Globus pallidus (tissue), 1 donor: ENCODE measurements at regions not wholly inside any gene's neighbourhood (a gene's known extent, or its start where the extent isn't known, plus 50 kb on each side); places are given as distances from the start of the nearest gene placed in this dataset.

ENCODE experiments used
- DNase-seq: peaks from one replicate; pipeline ENCODE4 v3.0.0-alpha.2; 2015; ENCODE audit warnings: low spot score

- no peak for DNase-seq
Measured at GRCh38 chr5:74094096-74094781, 468.2 kb downstream of the ARHGEF28 start.

DNA sequence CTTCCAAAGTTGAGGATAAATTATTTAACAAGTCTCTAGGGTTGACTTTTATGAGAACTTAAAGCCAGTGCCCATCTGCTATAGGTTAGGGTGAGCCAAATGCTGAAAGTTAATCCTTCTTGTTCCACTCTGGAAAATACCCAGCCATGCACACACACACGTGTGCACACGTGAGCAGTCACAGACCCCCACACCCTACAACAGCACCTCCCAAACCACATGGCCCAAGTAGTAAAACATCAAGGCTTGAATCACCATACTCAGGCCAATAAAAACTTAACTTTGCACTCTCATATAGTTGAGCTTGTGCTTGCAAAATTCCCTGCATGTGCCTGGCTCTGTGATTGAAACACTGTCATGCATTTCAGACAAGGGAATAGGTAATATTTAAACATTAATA lies 467.6 kb downstream of the ARHGEF28 start:
- no peak for DNase-seq

DNA sequence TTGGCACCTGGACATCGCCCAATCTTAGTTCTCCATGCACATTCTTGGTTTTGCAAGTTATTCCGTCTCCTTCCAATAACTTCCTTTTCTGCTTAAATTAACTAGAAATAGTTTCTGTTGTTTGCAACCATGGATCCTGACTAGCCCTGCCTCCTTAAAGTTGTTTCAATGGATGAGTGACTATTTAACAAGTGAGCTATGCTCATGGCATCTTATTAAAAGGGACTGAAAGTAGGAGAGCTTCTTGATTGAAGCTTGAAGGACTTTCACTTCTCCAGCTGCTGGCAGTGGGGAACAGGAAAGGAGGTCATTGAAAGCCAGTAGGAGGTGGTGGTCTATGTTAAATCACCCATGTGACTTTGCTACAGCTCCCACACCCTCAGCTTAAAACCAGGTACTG lies 466.8 kb downstream of the ARHGEF28 start:
- no peak for DNase-seq

DNA sequence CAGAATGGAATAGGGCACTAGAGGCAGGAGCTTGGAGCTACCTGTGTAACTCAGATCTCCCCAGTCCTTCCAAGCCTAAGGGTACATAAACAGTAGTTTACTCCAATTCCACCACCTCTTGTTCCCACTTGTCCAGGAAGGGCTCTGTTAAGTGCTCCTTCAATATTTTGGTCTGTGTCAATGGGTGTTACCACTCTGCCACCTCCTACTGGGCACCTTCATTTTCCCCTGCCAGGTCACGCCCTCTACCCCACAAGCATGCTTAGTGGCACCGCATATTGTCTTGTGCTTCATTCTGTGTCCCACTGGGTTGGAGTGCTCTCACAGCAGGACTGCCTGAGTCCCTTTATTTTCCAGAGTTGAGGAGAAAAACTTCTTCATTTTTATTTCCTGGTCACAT lies 459.8 kb downstream of the ARHGEF28 start:
- DNase-seq, result no peak

DNA sequence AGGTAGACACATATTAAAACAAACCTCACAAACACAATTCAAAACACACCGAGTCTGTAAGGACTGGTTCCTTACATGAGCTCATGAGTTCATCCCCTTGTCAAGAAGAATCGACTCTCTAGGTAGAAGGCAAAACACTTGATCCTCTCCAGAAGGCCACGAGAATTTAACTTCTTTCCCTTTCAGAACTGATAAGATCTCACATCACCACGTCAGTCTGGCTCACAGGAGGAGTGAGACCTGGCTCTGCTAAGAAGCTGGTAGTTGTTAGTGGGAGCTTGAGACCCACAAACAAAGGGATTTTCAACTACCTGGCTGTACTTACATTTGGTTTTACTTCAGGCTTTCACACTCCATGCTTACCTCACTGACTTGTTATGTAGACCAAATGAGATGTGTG lies 459.2 kb downstream of the ARHGEF28 start:
- DNase-seq, result no peak

- no peak for DNase-seq
Measured at GRCh38 chr5:74083096-74083791, 457.2 kb downstream of the ARHGEF28 start.

GRCh38 chr5:74082512-74083055 lies 456.6 kb downstream of the ARHGEF28 start:
- no peak for DNase-seq

DNA sequence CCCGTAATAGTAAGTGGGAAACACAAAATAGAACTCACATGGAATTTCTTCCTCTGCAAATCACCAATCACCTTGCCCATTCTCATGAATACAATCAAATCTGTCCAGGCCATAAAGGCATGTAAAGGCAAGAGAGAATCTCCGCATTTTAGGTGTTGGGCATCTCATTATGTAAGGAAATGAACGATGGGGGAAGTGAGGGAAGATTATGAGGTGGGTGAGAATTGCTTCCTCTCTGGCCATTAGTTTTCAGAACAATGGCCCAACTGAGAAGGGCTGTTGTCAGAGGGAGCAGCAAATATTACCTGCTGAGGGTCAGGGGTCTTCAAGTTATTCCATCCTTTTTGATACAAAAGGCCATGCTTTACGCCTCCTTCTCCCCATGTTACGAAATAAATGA lies 455.1 kb downstream of the ARHGEF28 start:
- no peak for DNase-seq

GRCh38 chr5:74079971-74080556 lies 454.1 kb downstream of the ARHGEF28 start:
- no peak for DNase-seq

GRCh38 chr5:74075501-74076484 lies 449.8 kb downstream of the ARHGEF28 start:
- no peak for DNase-seq

DNA sequence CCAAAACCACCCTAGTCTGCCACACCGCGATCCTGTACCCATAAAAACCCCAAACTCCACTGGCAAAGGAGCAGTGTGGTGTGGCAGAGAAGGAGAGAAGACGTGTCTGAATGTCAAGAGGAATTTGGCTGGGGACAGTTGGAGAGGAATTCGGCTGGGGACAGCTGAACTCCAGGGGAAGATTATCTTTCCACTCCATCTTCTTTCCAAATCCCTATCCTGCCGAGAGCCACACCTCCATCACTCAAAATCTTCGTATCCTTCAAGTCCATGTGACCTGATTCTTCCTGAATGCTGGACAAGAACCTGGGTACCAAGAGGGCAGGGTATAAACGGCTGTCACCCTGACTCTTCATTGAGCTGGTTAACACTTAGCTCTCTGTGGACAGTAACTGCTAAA lies 448.1 kb downstream of the ARHGEF28 start:
- no peak for DNase-seq

DNA sequence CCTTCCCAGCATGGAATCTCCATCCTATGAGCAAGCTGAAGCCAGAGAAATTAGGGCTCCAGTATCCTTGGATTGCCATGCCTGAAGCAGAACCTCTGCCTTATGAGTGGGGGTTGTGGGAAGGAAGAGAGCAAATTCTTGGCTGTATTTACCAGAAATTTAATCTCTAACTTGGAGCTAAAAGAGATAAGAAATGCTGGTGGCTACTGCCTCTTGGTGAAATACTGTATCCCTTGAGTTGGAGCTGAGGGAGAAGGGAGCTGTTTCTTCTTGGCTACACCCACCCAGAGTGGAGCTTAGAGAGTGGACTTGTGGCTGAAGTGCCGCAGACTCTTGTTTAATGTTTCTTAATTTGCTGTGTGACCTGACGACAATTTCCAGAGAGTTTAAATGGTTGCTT lies 447.3 kb downstream of the ARHGEF28 start:
- no peak for DNase-seq

DNA sequence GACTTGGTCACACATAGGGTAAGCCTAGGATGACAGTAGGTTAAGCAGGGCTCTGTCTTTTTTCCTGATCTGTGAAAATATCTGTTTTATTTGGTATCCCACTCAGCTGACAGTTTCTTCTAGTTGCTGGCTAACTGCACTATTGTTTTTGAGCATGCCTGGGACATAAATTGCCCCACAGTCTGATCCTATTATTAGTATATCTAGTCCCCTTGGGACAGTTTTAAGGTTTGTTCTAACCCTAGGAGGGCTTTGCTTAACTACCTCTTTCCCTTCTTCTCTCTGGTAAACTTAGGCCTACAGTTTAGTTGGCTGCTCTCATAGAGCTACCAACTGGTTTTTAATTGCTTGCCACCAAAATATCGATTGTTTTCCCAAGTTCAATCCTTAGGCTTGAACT lies 446.6 kb downstream of the ARHGEF28 start:
- no peak for DNase-seq

GRCh38 chr5:74070766-74071165 lies 444.8 kb downstream of the ARHGEF28 start:
- DNase-seq, result no peak

GRCh38 chr5:74069741-74070140 lies 443.7 kb downstream of the ARHGEF28 start:
- DNase-seq, result no peak

GRCh38 chr5:74067748-74068541 lies 441.9 kb downstream of the ARHGEF28 start:
- no peak for DNase-seq

DNA sequence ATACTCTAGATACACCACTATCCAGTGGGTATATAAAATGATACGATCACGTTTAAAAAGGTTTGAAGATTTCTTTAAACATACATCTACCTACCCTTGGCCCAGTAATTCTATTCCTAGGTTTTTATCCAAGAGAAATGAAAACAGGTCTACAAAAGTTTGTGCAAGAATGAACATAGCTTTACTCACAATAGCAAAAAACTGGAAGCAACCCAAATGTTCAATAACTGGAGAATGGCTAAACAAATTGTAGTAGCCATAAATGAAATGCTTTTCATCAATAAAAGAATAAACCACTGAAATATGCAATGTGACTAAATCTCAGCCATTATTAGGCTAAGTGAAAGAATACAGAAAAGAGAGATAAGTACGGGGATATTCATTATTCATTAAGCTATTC lies 438.9 kb downstream of the ARHGEF28 start:
- no peak for DNase-seq

DNA sequence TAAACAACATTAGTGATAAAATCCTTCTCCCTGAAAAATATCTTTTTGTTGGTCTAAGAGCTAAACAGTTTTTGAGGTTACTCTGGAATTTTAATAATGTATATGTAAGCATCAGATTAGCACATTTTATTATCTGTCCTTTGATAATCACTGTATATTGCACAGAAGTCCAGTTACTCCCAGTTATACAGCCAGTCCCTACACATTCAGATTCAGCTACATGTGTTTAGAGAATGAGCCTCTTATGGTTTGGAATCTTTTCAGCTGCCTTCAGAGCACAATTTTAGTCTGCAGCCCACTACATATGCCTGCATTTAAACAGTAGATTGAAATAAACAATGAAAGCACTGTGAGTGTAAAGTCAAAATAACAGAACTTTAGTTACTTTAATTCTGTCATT lies 438.2 kb downstream of the ARHGEF28 start:
- DNase-seq, result no peak

- no peak for DNase-seq
Measured at GRCh38 chr5:74063821-74064220, 437.8 kb downstream of the ARHGEF28 start.

DNA sequence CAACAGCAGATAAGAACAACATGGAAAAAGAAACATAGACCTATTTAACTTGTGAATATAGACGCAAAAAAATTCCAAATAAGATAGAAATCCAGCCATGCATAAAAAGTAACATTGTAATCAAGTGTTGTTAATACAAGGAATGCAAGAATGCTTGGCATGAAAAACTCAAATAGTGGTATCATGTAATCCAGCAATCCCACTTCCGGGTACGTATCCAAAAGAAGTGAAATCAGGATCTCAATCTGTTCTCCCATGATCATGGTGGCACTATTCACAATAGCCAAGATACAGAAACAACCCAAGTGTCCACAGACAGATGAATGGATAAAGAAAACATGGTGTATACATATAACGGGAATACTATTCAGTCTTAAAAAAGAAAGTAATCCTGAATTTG lies 437.4 kb downstream of the ARHGEF28 start:
- DNase-seq, result no peak

- DNase-seq, result no peak
Measured at GRCh38 chr5:74061292-74061691, 435.3 kb downstream of the ARHGEF28 start.
